ENCODE measurements at regions not wholly inside any gene's neighbourhood (a gene's known extent, or its start where the extent isn't known, plus 50 kb on each side); places are given as distances from the start of the nearest gene placed in this dataset.

DNA sequence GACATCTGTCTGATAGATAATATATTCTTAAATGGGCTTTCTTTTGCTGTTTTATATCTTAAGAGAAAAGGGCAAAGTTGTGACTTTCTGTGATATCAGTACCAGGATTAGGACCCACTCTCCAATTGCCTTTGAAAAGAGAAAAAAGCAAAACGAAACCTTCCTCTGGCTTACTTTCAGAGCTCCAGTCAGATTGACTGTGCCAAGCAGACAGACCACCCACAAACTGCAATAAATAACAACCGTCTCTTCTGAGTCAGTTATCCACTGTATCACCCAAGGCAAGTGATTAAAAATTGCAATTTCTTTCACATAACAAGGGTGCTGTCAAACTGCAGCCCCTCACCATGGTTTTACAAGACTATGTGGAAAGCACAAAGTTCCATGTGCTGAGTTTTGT, 230.5 kb upstream of the SETBP1 start:
- TF ChIP-seq, protein P1, sequence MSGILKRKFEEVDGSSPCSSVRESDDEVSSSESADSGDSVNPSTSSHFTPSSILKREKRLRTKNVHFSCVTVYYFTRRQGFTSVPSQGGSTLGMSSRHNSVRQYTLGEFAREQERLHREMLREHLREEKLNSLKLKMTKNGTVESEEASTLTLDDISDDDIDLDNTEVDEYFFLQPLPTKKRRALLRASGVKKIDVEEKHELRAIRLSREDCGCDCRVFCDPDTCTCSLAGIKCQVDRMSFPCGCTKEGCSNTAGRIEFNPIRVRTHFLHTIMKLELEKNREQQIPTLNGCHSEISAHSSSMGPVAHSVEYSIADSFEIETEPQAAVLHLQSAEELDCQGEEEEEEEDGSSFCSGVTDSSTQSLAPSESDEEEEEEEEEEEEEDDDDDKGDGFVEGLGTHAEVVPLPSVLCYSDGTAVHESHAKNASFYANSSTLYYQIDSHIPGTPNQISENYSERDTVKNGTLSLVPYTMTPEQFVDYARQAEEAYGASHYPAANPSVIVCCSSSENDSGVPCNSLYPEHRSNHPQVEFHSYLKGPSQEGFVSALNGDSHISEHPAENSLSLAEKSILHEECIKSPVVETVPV (CRISPR knock-in tag; IDR thresholded peaks at IDR 0.05), result no peak
- TF ChIP-seq ESRRG (CRISPR knock-in tag; IDR thresholded peaks at IDR 0.05) (no peak), ZFP3 (CRISPR knock-in tag; IDR thresholded peaks at IDR 0.05) (no peak)

All from SK-N-SH treated with all-trans-retinoic acid at 6 μM for 48 hours (cell line).